Stimulated activated memory B cell treated with anti-CD40 and anti-IgM and Interleukin-4, amounts not matched to agents 10 μg/mL and 1 μg/mL and 100 μg/mL, for 72 hours (primary cell): ENCODE measurements at regions not wholly inside any gene's neighbourhood (a gene's known extent, or its start where the extent isn't known, plus 50 kb on each side); places are given as distances from the start of the nearest gene placed in this dataset.

Source experiments
- ATAC-seq: fragments of 150-1000 bp; cut with Tn5 transposase; 2 replicates; pipeline ENCODE4 v1.10.0; 2021
- H3K27ac Mint-ChIP-seq: one replicate; pipeline ENCODE4 v1.8.0; 2022; ENCODE audit warnings: mild to moderate bottlenecking, mixed read lengths
- H3K27me3 Mint-ChIP-seq: one replicate; pipeline ENCODE4 v1.8.0; 2022; ENCODE audit warnings: mixed read lengths
- H3K36me3 Mint-ChIP-seq: one replicate; pipeline ENCODE4 v1.8.0; 2022; ENCODE audit warnings: mixed read lengths
- H3K4me1 Mint-ChIP-seq: one replicate; pipeline ENCODE4 v1.8.0; 2022; ENCODE audit warnings: mixed read lengths
- H3K4me3 Mint-ChIP-seq: one replicate; pipeline ENCODE4 v1.8.0; 2022; ENCODE audit warnings: mild to moderate bottlenecking, moderate library complexity, mixed read lengths
- H3K9me3 Mint-ChIP-seq: one replicate; pipeline ENCODE4 v1.8.0; 2022; ENCODE audit warnings: mixed read lengths

GRCh38 chr6:166032366-166033200 lies 135.1 kb downstream of the TBXT start:
- peaks cover 6% of the 10 kb centered on the region for H3K4me1 Mint-ChIP-seq
- no peak overlapping the region for H3K4me3 Mint-ChIP-seq
- H3K9me3 Mint-ChIP-seq = peaks cover 6% of the 10 kb centered on the region
- peak; percentile 27 for ATAC-seq
- no peaks in the 10 kb centered on the region for H3K36me3 Mint-ChIP-seq
- H3K27ac Mint-ChIP-seq = no peak overlapping the region
- H3K27me3 Mint-ChIP-seq = peaks cover 9% of the 10 kb centered on the region

GRCh38 chr6:166031275-166031674 lies 136.4 kb downstream of the TBXT start:
- Mint-ChIP-seq H3K27me3 (peaks cover 9% of the 10 kb centered on the region), H3K36me3 (no peaks in the 10 kb centered on the region), H3K4me3 (no peak overlapping the region)

GRCh38 chr6:166029506-166029905 lies 138.1 kb downstream of the TBXT start:
- Mint-ChIP-seq H3K9me3 (no peaks in the 10 kb centered on the region), H3K27me3 (peaks cover 9% of the 10 kb centered on the region), H3K4me3 (no peak overlapping the region), H3K36me3 (no peaks in the 10 kb centered on the region), H3K4me1 (peaks cover 6% of the 10 kb centered on the region), H3K27ac (no peak overlapping the region)
- ATAC-seq = no peak

More at GRCh38 chr6:166031275-166031674, 136.4 kb downstream of the TBXT start:
- Mint-ChIP-seq H3K4me1 (peaks cover 6% of the 10 kb centered on the region), H3K9me3 (no peaks in the 10 kb centered on the region), H3K27ac (no peak overlapping the region)
- ATAC-seq = no peak

DNA sequence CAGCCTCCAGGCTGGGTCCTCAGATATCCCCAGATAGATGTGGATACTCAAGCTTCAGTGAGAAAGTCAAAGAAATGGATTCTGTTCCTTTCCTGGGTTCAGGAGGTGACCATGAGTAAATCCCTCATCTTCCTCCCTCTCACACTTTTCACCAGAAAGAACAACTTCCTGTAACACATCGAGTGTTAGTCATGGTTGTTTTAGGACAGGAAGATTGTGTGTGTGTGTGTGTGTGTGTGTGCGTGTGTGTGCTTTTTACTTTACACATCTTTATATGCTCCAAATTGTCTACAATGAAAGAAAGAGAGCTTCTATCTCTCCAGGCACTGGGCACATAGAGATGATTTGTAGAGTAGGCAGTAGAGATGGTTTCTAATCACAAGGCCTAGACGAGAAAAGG lies 139.9 kb downstream of the TBXT start:
- Mint-ChIP-seq H3K27ac (no peak overlapping the region), H3K4me1 (peaks cover 6% of the 10 kb centered on the region), H3K9me3 (no peaks in the 10 kb centered on the region), H3K4me3 (no peak overlapping the region), H3K27me3 (no peaks in the 10 kb centered on the region), H3K36me3 (no peaks in the 10 kb centered on the region)
- ATAC-seq = no peak

GRCh38 chr6:166026586-166027126 lies 141.0 kb downstream of the TBXT start:
- Mint-ChIP-seq H3K9me3 (no peaks in the 10 kb centered on the region), H3K36me3 (no peaks in the 10 kb centered on the region), H3K4me3 (no peak overlapping the region), H3K4me1 (peaks cover 6% of the 10 kb centered on the region), H3K27ac (no peak overlapping the region), H3K27me3 (no peaks in the 10 kb centered on the region)
- ATAC-seq = peak; percentile 46

- H3K27me3 Mint-ChIP-seq = no peaks in the 10 kb centered on the region
- no peaks in the 10 kb centered on the region for H3K36me3 Mint-ChIP-seq
- H3K4me3 Mint-ChIP-seq = no peak overlapping the region
Observed at GRCh38 chr6:166025149-166025898, 142.3 kb downstream of the TBXT start.

DNA sequence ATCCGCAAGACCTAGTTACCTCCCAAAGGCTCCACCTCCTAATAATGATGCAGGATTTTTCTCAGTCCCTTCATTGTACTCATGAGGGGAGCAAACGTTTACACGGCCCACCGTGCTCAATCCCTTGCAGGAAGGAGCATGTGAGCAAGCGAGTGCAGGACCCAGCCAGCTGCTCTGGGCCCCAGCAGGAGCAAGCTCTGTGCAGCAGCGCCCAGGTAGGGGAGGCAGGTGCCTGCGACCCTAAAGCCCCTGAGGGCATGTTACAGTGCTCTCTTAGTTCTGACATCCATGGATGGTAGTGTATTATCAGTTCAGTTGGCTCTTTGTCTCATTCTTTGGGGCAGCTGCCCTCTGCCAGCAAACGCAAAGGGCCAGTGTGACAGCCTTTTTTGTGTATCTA lies 143.4 kb downstream of the TBXT start:
- no peaks in the 10 kb centered on the region for H3K27me3 Mint-ChIP-seq
- H3K36me3 Mint-ChIP-seq = no peaks in the 10 kb centered on the region
- ATAC-seq = peak; percentile 5
- H3K4me3 Mint-ChIP-seq = no peak overlapping the region
- H3K9me3 Mint-ChIP-seq = peaks cover 7% of the 10 kb centered on the region
- H3K27ac Mint-ChIP-seq = no peak overlapping the region
- peaks cover 1% of the 10 kb centered on the region for H3K4me1 Mint-ChIP-seq

More at GRCh38 chr6:166025149-166025898, 142.3 kb downstream of the TBXT start:
- no peak overlapping the region for H3K27ac Mint-ChIP-seq
- ATAC-seq = no peak
- H3K9me3 Mint-ChIP-seq = peaks cover 3% of the 10 kb centered on the region
- peaks cover 6% of the 10 kb centered on the region for H3K4me1 Mint-ChIP-seq

DNA sequence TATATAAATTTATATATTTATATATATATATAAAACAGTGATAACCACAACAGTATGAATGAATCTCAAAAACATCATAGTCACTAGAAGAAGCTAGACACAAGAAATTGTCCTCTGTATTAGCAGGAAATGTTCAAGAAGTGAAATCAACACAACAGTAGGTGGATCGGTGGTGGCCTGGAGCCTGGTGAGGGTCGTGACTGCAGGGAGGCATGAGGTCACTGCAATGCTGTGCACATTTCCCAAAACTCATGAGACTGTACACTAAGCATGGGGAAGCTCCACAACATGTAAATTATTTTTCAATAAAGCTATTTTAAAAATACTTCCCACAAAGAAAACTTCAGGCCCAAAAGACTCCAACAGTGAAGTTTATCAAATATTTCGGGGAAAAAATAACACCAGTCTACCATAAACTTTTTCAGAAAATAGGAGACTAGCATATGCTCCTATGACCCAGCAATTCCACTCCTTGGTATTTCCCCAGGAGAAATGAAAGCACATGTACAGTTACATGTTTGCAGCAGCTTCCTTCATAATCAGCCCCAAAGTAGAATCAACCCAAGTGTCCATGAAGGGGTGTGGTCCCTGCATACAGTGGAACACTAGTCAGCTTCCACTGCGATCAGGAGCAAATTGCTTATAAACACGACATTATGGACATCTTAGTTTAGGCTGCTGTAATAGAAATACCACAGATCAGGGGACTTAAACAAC lies 144.2 kb downstream of the TBXT start:
- Mint-ChIP-seq H3K9me3 (peaks cover 11% of the 10 kb centered on the region), H3K4me3 (no peak overlapping the region), H3K4me1 (no peaks in the 10 kb centered on the region), H3K36me3 (no peaks in the 10 kb centered on the region), H3K27me3 (no peaks in the 10 kb centered on the region), H3K27ac (no peak overlapping the region)
- ATAC-seq = no peak

GRCh38 chr6:166021429-166021828 lies 146.2 kb downstream of the TBXT start:
- no peaks in the 10 kb centered on the region for H3K36me3 Mint-ChIP-seq
- no peaks in the 10 kb centered on the region for H3K27me3 Mint-ChIP-seq
- H3K9me3 Mint-ChIP-seq = peaks cover 21% of the 10 kb centered on the region
- no peak overlapping the region for H3K27ac Mint-ChIP-seq
- no peak for ATAC-seq
- H3K4me1 Mint-ChIP-seq = no peaks in the 10 kb centered on the region
- no peak overlapping the region for H3K4me3 Mint-ChIP-seq

DNA sequence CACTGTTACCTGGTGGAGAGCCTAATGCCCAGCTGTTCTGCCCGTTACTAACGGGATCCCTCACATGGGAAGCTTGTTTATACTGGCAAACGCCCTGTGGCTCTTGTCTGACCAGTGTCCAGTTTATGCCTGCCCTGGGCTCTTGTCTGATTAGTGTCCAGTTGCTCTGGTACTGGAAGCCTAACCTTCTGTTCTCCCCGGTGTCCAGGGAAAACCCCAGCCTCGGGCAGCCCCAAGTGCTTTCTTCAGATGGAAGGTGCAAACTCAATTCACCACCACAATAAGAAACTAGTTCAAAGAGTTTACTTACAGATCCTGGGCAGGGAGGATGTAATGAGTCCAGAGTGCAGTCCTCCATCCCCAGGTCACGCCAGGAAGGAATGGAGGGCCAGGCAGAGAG lies 148.4 kb downstream of the TBXT start:
- Mint-ChIP-seq H3K4me3 (no peak overlapping the region), H3K27me3 (no peaks in the 10 kb centered on the region), H3K9me3 (peaks cover 24% of the 10 kb centered on the region), H3K36me3 (no peaks in the 10 kb centered on the region), H3K4me1 (no peaks in the 10 kb centered on the region), H3K27ac (no peak overlapping the region)
- ATAC-seq = no peak

DNA sequence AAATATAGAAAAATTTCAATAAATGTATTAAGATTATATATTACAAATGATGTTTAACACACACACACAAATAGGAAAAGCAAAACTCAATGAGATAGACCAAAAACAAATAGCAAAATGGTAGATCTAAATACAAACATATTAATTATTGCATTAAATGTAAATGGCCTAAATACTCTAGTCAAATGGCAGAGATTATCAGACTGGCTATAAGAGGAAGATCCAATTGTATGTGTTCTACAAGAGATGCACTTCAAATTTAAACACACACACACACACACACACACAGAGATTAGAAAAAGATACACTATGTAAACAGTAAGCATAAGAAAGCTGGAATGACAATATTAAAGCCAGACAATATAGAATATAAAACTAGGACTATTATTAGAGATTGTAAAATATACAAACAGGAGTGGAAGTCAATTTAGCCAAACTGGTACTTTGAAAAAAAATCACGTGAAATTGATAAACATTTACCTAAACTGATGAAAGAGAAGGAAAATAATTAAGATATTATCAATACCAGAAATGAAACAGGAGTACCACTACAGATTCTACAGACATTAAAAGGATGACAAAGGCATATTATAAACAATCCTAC lies 150.5 kb downstream of the TBXT start:
- Mint-ChIP-seq H3K27ac (no peak overlapping the region), H3K9me3 (peaks cover 24% of the 10 kb centered on the region), H3K36me3 (no peaks in the 10 kb centered on the region), H3K4me3 (no peak overlapping the region), H3K27me3 (peaks cover 3% of the 10 kb centered on the region), H3K4me1 (no peaks in the 10 kb centered on the region)
- ATAC-seq = no peak

- Mint-ChIP-seq H3K9me3 (peaks cover 20% of the 10 kb centered on the region), H3K27ac (no peak overlapping the region), H3K27me3 (peaks cover 22% of the 10 kb centered on the region), H3K4me1 (no peaks in the 10 kb centered on the region), H3K4me3 (no peak overlapping the region), H3K36me3 (no peaks in the 10 kb centered on the region)
- ATAC-seq = no peak
Observed at GRCh38 chr6:166014966-166015365, 152.7 kb downstream of the TBXT start.

- Mint-ChIP-seq H3K4me3 (no peak overlapping the region), H3K4me1 (peaks cover 5% of the 10 kb centered on the region), H3K27ac (no peak overlapping the region), H3K9me3 (no peaks in the 10 kb centered on the region), H3K27me3 (peaks cover 62% of the 10 kb centered on the region), H3K36me3 (no peaks in the 10 kb centered on the region)
- ATAC-seq = no peak
Observed at GRCh38 chr6:166010136-166010960, 157.3 kb downstream of the TBXT start.

- Mint-ChIP-seq H3K27me3 (peaks cover 70% of the 10 kb centered on the region), H3K36me3 (no peaks in the 10 kb centered on the region), H3K27ac (no peak overlapping the region), H3K4me3 (no peak overlapping the region), H3K4me1 (peaks cover 5% of the 10 kb centered on the region), H3K9me3 (no peaks in the 10 kb centered on the region)
- no peak for ATAC-seq
Observed at GRCh38 chr6:166009385-166010031, 158.1 kb downstream of the TBXT start.
